Neuron (in vitro differentiated cells): ENCODE measurements at regions not wholly inside any gene's neighbourhood (a gene's known extent, or its start where the extent isn't known, plus 50 kb on each side); places are given as distances from the start of the nearest gene placed in this dataset.

ENCODE experiments used
- H2AFZ ChIP-seq: one replicate; pipeline ENCODE4 v1.6.1; 2013; ENCODE audit warnings: low read depth, mild to moderate bottlenecking, inconsistent platforms, low read length, moderate library complexity
- H3K27me3 ChIP-seq: one replicate; pipeline ENCODE4 v1.6.1; 2013; ENCODE audit warnings: low read length; ENCODE audit not compliant: insufficient read depth
- H3K36me3 ChIP-seq: one replicate; pipeline ENCODE4 v1.6.1; 2013; ENCODE audit warnings: low read length; ENCODE audit not compliant: insufficient read depth
- H3K4me1 ChIP-seq: one replicate; pipeline ENCODE4 v1.6.1; 2013; ENCODE audit warnings: low read length; ENCODE audit not compliant: insufficient read depth
- H3K4me3 ChIP-seq: 2 replicates; pipeline ENCODE4 v1.5.1; 2013; ENCODE audit warnings: mild to moderate bottlenecking, low read length, moderate library complexity
- H3K9me3 ChIP-seq: one replicate; pipeline ENCODE4 v1.6.1; 2013; ENCODE audit warnings: low read length

- Histone ChIP-seq H3K27me3 (no peaks in the 10 kb centered on the region), H3K4me3 (no peak overlapping the region), H3K4me1 (peaks cover 18% of the 10 kb centered on the region), H2AFZ (no peak overlapping the region), H3K9me3 (peaks cover 12% of the 10 kb centered on the region), H3K36me3 (no peaks in the 10 kb centered on the region)
Measured at GRCh38 chr20:51218603-51219002, 195.7 kb upstream of the KCNG1 start.

- H3K36me3 ChIP-seq: no peaks in the 10 kb centered on the region
- no peaks in the 10 kb centered on the region for H3K27me3 ChIP-seq
- no peak overlapping the region for H3K4me3 ChIP-seq
- no peak overlapping the region for H2AFZ ChIP-seq
- H3K4me1 ChIP-seq: peaks cover 8% of the 10 kb centered on the region
- peaks cover 12% of the 10 kb centered on the region for H3K9me3 ChIP-seq
Measured at GRCh38 chr20:51217347-51218045, 194.6 kb upstream of the KCNG1 start.

- H3K4me1 ChIP-seq: peaks cover 2% of the 10 kb centered on the region
- H3K36me3 ChIP-seq: no peaks in the 10 kb centered on the region
- no peak overlapping the region for H2AFZ ChIP-seq
- no peak overlapping the region for H3K4me3 ChIP-seq
- no peaks in the 10 kb centered on the region for H3K27me3 ChIP-seq
- H3K9me3 ChIP-seq: peaks cover 12% of the 10 kb centered on the region
Measured at GRCh38 chr20:51216850-51217249, 193.9 kb upstream of the KCNG1 start.

GRCh38 chr20:51212816-51213215 is 189.9 kb upstream of the KCNG1 start:
- no peak overlapping the region for H3K4me3 ChIP-seq

GRCh38 chr20:51211191-51211590 is 188.3 kb upstream of the KCNG1 start:
- Histone ChIP-seq H3K36me3 (no peaks in the 10 kb centered on the region), H3K4me1 (no peaks in the 10 kb centered on the region), H3K4me3 (no peak overlapping the region), H3K27me3 (peaks cover 2% of the 10 kb centered on the region), H3K9me3 (no peaks in the 10 kb centered on the region), H2AFZ (no peak overlapping the region)

More at GRCh38 chr20:51212816-51213215, 189.9 kb upstream of the KCNG1 start:
- Histone ChIP-seq H3K9me3 (peaks cover 11% of the 10 kb centered on the region), H2AFZ (no peak overlapping the region), H3K4me1 (no peaks in the 10 kb centered on the region), H3K36me3 (no peaks in the 10 kb centered on the region), H3K27me3 (peaks cover 2% of the 10 kb centered on the region)

- no peaks in the 10 kb centered on the region for H3K4me1 ChIP-seq
- peaks cover 2% of the 10 kb centered on the region for H3K27me3 ChIP-seq
- no peaks in the 10 kb centered on the region for H3K36me3 ChIP-seq
- H3K9me3 ChIP-seq: no peaks in the 10 kb centered on the region
- no peak overlapping the region for H3K4me3 ChIP-seq
- no peak overlapping the region for H2AFZ ChIP-seq
Measured at GRCh38 chr20:51210084-51210483, 187.2 kb upstream of the KCNG1 start.

GRCh38 chr20:51208162-51208561 is 185.3 kb upstream of the KCNG1 start:
- H3K9me3 ChIP-seq: no peaks in the 10 kb centered on the region
- H3K4me3 ChIP-seq: no peak overlapping the region
- no peaks in the 10 kb centered on the region for H3K36me3 ChIP-seq
- peaks cover 2% of the 10 kb centered on the region for H3K27me3 ChIP-seq
- no peaks in the 10 kb centered on the region for H3K4me1 ChIP-seq
- no peak overlapping the region for H2AFZ ChIP-seq

- Histone ChIP-seq H3K4me3 (no peak overlapping the region), H2AFZ (no peak overlapping the region), H3K27me3 (peaks cover 2% of the 10 kb centered on the region), H3K4me1 (no peaks in the 10 kb centered on the region), H3K36me3 (no peaks in the 10 kb centered on the region), H3K9me3 (no peaks in the 10 kb centered on the region)
Measured at GRCh38 chr20:51206032-51206662, 183.2 kb upstream of the KCNG1 start.

- Histone ChIP-seq H3K4me1 (no peaks in the 10 kb centered on the region), H3K27me3 (peaks cover 2% of the 10 kb centered on the region), H3K9me3 (no peaks in the 10 kb centered on the region), H2AFZ (no peak overlapping the region), H3K36me3 (no peaks in the 10 kb centered on the region), H3K4me3 (no peak overlapping the region)
Measured at GRCh38 chr20:51204794-51205193, 181.9 kb upstream of the KCNG1 start.

GRCh38 chr20:51204051-51204715 is 181.3 kb upstream of the KCNG1 start:
- Histone ChIP-seq H3K27me3 (peaks cover 2% of the 10 kb centered on the region), H3K36me3 (no peaks in the 10 kb centered on the region), H3K9me3 (no peaks in the 10 kb centered on the region), H3K4me3 (no peak overlapping the region), H2AFZ (no peak overlapping the region), H3K4me1 (no peaks in the 10 kb centered on the region)

- H2AFZ ChIP-seq: no peak overlapping the region
- H3K36me3 ChIP-seq: no peaks in the 10 kb centered on the region
- H3K9me3 ChIP-seq: no peaks in the 10 kb centered on the region
- no peaks in the 10 kb centered on the region for H3K27me3 ChIP-seq
- H3K4me3 ChIP-seq: no peak overlapping the region
- no peaks in the 10 kb centered on the region for H3K4me1 ChIP-seq
Measured at GRCh38 chr20:51202304-51202703, 179.4 kb upstream of the KCNG1 start.

- Histone ChIP-seq H3K4me3 (no peak overlapping the region), H3K27me3 (no peaks in the 10 kb centered on the region), H3K9me3 (no peaks in the 10 kb centered on the region), H2AFZ (no peak overlapping the region), H3K4me1 (no peaks in the 10 kb centered on the region), H3K36me3 (no peaks in the 10 kb centered on the region)
Measured at GRCh38 chr20:51199920-51200319, 177.0 kb upstream of the KCNG1 start.

- H3K9me3 ChIP-seq: no peaks in the 10 kb centered on the region
- H3K4me3 ChIP-seq: no peak overlapping the region
- H3K36me3 ChIP-seq: no peaks in the 10 kb centered on the region
- H3K4me1 ChIP-seq: no peaks in the 10 kb centered on the region
- H3K27me3 ChIP-seq: no peaks in the 10 kb centered on the region
- no peak overlapping the region for H2AFZ ChIP-seq
Measured at GRCh38 chr20:51198876-51199523, 176.1 kb upstream of the KCNG1 start.
